ENCODE measurements at regions not wholly inside any gene's neighbourhood (a gene's known extent, or its start where the extent isn't known, plus 50 kb on each side); places are given as distances from the start of the nearest gene placed in this dataset.

- DNase-seq: no peak
Observed at GRCh38 chr2:43127941-43128558, 98.4 kb downstream of the ZFP36L2 start.

GRCh38 chr2:43127208-43127940, 99.0 kb downstream of the ZFP36L2 start:
- DNase-seq: no peak

GRCh38 chr2:43126817-43127207, 99.6 kb downstream of the ZFP36L2 start:
- no peak for DNase-seq

DNA sequence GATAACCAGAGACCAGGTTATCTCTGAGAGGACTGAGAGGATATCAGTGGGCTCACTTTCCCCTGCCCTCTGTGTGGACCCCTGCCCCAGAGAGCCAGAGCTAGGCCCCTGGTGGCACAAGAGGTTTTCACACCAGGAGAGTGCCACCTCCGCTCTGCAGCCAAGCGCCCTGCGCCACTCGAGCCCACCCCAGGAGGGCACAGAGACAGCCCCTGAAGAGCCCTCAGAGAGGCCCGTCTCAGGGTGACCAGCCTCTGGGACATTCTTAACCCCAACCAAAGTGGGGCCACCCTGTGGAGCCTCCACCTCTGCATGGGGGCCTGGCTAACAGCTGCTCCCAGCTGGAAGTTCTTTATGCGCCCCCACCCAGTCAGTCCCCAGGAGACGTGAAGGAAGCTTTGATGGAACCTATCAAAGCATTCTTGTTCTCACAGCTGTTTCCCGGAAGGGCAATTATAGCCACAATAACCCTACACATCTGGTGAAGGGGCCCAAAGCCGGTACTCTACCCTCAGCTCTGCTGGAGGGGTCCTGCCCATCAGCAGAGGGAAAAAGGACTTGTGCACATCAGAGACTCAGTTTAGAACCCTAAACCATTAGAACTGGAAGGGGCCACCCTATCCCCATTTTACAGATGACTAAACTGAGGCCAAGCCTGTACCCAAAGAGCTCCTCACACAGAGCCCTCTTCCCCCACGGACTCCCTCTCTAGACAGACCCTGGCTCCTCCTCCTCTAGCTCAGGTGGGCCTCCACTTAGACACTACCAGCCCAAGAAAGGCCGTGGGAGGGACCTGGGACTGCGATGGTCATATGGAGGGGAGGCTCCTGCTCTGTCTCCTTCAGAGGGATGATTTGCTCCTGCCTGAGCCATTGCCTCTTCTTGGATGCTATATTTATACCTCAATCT, 101.1 kb downstream of the ZFP36L2 start:
- DNase-seq: no peak

- no peak for DNase-seq
Observed at GRCh38 chr2:43124687-43125057, 101.7 kb downstream of the ZFP36L2 start.

GRCh38 chr2:43123981-43124686, 102.3 kb downstream of the ZFP36L2 start:
- DNase-seq: no peak

GRCh38 chr2:43123486-43123885, 102.9 kb downstream of the ZFP36L2 start:
- DNase-seq: no peak

- DNase-seq: no peak
Observed at GRCh38 chr2:43123028-43123427, 103.4 kb downstream of the ZFP36L2 start.

GRCh38 chr2:43121580-43122314, 104.7 kb downstream of the ZFP36L2 start:
- DNase-seq: no peak

DNA sequence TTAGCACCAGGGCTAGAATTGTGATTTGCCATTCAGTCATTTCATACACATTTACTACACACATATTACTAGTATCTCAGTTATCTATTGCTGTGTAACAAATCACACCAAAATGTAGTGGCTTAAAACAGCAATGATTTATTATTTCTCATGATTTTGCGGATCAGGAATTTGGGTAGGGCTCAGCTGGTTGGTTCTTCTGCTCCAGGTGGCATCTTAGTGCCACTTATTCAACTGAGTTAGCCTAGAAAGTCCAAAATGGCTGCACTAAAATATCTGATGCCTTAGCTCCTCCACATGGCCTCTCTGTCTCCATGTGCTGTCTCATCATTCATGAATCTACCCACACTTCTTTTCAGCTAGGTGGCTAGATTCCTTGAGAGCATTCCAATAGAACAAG, 107.1 kb downstream of the ZFP36L2 start:
- no peak for DNase-seq

DNA sequence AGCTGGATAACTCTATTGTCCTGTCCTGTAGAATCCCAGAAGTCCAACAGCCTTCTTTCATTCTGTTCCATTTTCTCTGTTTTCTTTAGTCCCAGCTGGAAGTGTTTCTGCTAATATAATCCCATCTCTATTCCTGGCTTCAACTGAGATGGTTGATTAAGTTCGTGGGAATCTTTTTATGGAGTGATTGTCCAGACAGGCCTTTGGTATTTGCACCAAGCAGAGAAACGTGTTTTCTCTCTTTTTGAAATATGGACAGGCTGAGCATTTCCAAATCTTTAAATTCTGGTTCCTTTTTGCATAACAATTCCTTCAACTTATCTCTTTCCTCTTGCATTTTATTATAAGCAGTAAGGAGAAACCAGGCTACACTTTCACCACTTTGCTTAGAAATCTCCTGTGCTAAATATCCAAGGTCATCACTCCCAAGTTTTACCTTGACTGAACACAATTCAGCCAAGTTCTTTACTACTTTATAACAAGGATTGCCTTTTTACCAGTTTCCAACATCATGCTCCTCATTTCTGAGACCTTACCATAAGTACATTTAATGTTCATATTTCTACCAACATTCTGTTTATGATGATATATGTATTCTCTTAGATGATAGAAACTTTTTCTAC, 108.8 kb downstream of the ZFP36L2 start:
- no peak for DNase-seq

GRCh38 chr2:43116988-43117387, 109.4 kb downstream of the ZFP36L2 start:
- no peak for DNase-seq

DNA sequence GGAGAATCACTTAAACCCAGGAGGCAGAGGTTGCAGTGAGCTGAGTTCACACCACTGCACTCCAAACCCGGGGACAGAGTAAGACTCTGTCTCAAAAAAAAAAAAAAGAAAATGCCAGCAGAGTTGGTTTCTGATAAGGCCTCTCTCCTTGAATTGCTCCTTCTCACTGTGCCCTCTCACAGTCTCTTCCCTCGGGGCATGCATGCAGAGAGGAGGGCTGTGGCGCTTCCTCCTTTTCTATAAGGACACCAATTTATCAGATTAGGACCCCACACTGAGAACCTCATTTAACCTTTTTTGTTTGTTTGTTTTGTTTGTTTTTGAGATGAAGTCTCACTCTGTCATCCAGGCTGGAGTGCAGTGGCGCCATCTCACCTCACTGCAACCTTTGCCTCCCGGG, 110.5 kb downstream of the ZFP36L2 start:
- DNase-seq: no peak

DNA sequence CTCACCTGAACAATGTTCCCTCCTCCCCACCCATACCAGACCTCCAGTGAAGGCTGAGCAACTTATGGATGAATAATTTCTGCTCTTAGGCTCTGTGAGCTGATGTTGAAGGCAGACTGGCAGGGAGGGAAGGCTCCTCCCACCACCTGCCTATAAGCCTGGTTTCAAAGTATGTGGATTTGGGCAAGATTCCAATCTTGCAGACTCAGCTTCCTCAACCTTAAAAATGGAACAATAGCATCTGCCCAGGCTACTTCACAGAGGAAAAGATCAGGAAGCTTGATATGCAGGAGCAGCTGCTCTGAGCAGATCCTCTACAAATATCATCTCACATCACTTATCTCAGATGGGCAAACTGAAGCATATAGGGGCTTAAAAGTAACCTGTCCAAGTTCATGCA, 112.2 kb downstream of the ZFP36L2 start:
- no peak for DNase-seq

- DNase-seq: no peak
Observed at GRCh38 chr2:43111788-43112554, 114.4 kb downstream of the ZFP36L2 start.

GRCh38 chr2:43110442-43110871, 115.9 kb downstream of the ZFP36L2 start:
- no peak for DNase-seq

DNA sequence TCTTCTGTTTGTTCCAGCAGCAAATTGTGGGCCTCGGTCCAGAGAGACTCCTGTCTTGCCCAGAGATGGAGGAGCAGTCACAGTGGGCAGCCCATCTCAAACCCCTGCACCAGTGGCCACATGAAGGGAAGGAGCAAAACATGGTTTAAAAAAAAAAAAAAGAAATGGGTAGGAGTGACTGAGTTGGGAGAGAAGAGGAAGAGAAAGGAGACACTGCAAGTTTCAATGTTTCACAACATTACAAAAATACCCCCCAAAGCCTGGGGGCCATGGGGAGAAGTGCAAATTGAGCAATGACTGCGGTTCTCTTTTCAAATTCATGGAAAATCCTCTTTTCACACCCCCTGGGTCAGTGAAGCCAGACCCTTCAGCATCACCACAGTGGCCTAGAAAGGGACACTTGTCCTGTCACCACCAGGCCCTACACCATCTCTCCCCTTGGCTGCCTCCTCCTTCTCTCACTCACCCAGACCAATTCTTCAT, 117.1 kb downstream of the ZFP36L2 start:
- DNase-seq: no peak

DNA sequence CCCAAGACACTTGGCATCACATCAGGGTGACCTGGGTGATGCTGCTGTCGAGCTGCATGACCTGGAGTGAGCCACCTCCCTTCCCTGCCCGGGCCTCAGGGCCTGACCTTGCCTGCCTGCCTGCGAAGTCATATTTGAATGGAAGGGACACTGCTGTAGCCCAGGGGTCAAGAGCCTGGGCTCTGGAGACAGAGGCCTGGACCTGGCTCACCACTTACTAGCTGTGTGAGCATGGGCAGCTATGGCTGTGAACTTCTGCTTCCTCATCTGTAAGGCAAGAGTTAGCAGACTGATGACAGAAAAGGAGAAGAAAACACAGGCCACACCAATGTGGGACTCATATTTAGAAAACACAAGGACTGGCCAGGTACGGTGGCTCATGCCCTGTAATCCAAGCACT, 118.7 kb downstream of the ZFP36L2 start:
- DNase-seq: no peak

GRCh38 chr2:43106559-43107527, 119.6 kb downstream of the ZFP36L2 start:
- peak; percentile 44 to 58 for DNase-seq
